Aorta (tissue), 5 donors: ENCODE measurements at regions not wholly inside any gene's neighbourhood (a gene's known extent, or its start where the extent isn't known, plus 50 kb on each side); places are given as distances from the start of the nearest gene placed in this dataset.

Source experiments
- ATAC-seq: fragments of 200-7000 bp; cut with Tn5 transposase; one replicate; pipeline ENCODE4 v1.9.1; 2022; ENCODE audit warnings: moderate library complexity; ENCODE audit not compliant: low FRiP score
- DNase-seq, 2 donors: peaks; one replicate each; pipeline ENCODE4 v3.0.0-alpha.2; 2020
- H3K27ac ChIP-seq, 2 donors: one replicate each; pipeline ENCODE4 v1.5.1; 2013; ENCODE audit warnings: low read length in 2 of 2, mild to moderate bottlenecking in 2 of 2, moderate library complexity in 2 of 2, control low read depth in 1 of 2, inconsistent platforms in 1 of 2, low read depth in 1 of 2
- H3K27me3 ChIP-seq, 2 donors: one replicate each; pipeline ENCODE4 v1.6.1; 2013; ENCODE audit warnings: control low read depth in 1 of 2, low read length in 1 of 2, mild to moderate bottlenecking in 1 of 2, moderate library complexity in 1 of 2; ENCODE audit not compliant: insufficient read depth in 2 of 2, control insufficient read depth in 1 of 2
- H3K36me3 ChIP-seq, 2 donors: one replicate each; pipeline ENCODE4 v1.6.1; 2013; ENCODE audit warnings: control low read depth in 1 of 2, low read length in 1 of 2, mild to moderate bottlenecking in 1 of 2; ENCODE audit not compliant: insufficient read depth in 2 of 2, control insufficient read depth in 1 of 2
- H3K4me1 ChIP-seq, 2 donors: one replicate each; pipeline ENCODE4 v1.6.1; 2013; ENCODE audit warnings: low read length in 2 of 2, control low read depth in 1 of 2, mild to moderate bottlenecking in 1 of 2, moderate library complexity in 1 of 2; ENCODE audit not compliant: insufficient read depth in 2 of 2, control insufficient read depth in 1 of 2
- H3K4me3 ChIP-seq, 2 donors: one replicate each; pipeline ENCODE4 v1.5.1; 2013; ENCODE audit warnings: low read length in 2 of 2, control low read depth in 1 of 2, mild to moderate bottlenecking in 1 of 2
- H3K9me3 ChIP-seq: one replicate; pipeline ENCODE4 v1.6.1; 2013; ENCODE audit warnings: mild to moderate bottlenecking, low read length; ENCODE audit not compliant: control insufficient read depth
- WGBS, 2 donors: extraction: QIAGEN DNeasy Blood & Tissue Kit; methylation state at CpG; one replicate each; pipeline ENCODE4 v1.1.7; 2013; 5-methylcytosine and 5-hydroxymethylcytosine counted together
- intact Hi-C, 2 donors: fragments of 100-400 bp; cut with DNase I; formaldehyde crosslinking; loops; one replicate each; pipeline versions ENCODE4 v1.14.2 to v1.15.0; 2022
- donor health status: healthy with polysubstance abuse.
- donor health status: Bipolar disorder and iron deficiency.
- donor health status: DM: no; HTN: no; CAD: no.
- donor health status: DM: no; HTN: no; CAD: no.
- donor health status: DM: yes; HTN: yes; CAD: no.

DNA sequence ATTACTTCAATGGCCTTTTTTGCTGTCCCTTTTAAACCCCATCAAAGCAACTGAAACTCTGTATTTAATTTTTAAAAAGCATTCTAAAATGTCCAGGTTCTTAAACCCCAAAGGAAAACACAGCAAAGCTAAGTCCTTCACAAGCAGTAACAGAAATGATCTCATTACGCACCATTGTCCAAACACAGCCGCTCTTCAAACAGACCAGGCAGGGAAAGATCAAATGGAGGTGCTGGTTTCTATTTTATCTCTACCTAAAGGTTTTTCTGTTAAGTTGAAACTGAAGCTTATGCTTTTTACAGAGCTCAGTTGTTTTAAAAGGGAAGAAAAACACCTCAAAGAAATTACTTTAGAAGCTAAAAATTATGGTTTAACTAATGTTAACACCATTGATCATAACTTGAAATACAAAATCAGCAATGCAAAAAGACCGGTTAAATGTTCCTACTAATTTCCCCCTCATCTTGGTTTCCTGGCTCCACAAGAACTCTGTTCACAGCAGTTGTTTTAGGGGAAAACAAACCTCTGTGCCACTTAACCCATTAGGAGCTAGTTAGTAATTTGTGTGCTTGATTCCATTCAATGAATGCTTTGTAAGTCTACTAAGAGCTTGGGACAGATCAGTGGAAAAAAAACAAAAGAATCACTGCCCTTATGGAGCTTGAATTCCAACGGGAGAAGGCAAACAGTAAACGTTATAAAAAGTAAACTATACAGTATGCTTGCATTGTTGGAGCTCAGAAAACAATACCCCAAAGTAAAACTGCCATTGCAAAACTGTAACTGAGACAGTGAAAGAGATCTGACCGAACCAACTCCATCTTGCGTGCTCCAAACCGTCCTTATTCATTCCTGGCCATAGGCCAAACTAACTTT, 87.4 kb downstream of the CD24 start:
- Histone ChIP-seq H3K27ac (no peak overlapping the region), H3K27me3 (no peaks in the 10 kb centered on the region), H3K9me3 (no peaks in the 10 kb centered on the region), H3K36me3 (no peaks in the 10 kb centered on the region), H3K4me3 (no peak overlapping the region), H3K4me1 (no peaks in the 10 kb centered on the region)
- no peak for ATAC-seq
- no peak for DNase-seq
- intact Hi-C loops, result no loop called here
- 43 to 49% methylated on average over 8 of the region's 8 CpGs for WGBS, 2 donors

DNA sequence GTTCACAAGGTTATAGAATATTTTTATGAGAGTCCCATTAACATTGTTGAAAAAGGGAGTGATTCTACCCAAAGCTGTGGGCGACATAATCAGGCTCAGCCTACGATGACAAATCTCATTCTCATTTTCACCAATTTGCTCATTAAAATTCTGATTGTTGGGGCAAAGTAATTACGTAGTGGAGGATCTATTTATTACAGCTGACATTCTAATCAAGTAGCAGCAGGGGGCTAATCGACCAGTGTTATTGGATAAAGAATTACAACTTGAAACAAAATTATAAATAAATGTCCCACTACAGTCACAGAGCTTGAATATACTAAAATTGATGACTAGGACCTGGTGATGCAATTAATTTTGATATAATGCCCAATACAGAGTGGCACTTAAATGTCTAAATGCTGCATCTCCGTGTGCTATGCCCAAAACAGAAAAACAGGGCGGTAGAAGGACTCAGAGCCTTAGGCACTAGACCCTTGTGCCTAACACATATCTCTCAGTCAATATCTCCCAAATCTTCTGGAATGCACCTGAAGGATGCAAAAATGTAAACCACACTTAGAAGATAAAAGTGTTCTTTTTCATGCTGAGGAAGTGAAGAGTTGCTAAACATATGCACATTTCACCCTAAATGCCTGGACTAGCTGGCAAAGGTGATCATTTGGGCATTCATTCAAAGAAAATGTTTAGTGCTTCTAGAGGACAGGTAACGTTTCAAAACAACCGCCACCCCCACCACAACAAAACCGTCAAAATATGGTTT, 88.3 kb downstream of the CD24 start:
- no peaks in the 10 kb centered on the region for H3K4me1 ChIP-seq
- H3K27me3 ChIP-seq, result no peaks in the 10 kb centered on the region
- ATAC-seq, result no peak
- intact Hi-C loops, result no loop called here
- no peak overlapping the region for H3K4me3 ChIP-seq
- H3K36me3 ChIP-seq, result no peaks in the 10 kb centered on the region
- no peak overlapping the region for H3K27ac ChIP-seq
- no peak for DNase-seq
- WGBS, 2 donors, result 43 to 44% methylated on average over 9 of the region's 9 CpGs
- H3K9me3 ChIP-seq, result no peaks in the 10 kb centered on the region

DNA sequence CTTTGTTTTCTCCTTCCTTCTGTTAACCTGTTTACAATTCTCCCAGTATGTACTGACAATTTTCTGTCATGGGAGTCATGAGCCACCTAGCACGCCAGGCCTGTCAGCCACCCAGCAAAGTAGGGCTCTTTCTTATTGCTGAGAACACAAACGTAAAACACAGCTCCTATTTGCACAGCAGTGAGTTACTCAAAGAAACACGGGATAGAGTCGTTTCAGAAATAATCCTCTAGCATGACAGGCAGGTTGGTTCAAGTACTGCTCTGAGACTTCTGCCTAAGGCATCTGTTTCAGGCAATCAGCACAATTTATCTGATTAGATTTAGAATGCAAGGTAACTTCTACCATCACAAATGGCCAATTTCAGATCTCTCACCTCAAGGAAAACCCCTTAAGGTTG, 88.8 kb downstream of the CD24 start:
- no peak overlapping the region for H3K4me3 ChIP-seq
- H3K9me3 ChIP-seq, result no peaks in the 10 kb centered on the region
- intact Hi-C loops, result no loop called here
- no peak overlapping the region for H3K27ac ChIP-seq
- DNase-seq (no peak), ATAC-seq (no peak)
- 33 to 40% methylated on average over 4 of the region's 4 CpGs for WGBS, 2 donors
- no peaks in the 10 kb centered on the region for H3K36me3 ChIP-seq
- H3K27me3 ChIP-seq, result no peaks in the 10 kb centered on the region
- no peaks in the 10 kb centered on the region for H3K4me1 ChIP-seq

DNA sequence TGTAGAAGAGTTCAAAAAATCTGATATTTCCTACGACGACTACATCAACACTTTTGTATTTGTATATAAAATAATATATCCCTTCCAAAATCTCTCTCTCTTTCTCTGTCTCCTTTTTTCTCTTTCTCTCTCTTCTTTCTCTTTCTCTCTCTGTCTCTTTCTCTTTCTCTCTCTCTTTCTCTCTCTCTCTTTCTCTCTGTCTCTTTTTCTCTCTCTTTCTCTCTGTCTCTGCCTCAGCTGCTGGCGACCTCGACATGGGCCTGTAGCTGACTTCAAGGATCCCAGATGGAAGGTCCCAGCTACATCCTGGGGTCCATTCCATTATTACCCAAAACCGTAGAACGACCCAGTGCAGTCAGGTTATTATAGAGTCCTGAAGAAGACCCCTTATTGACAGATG, 90.0 kb downstream of the CD24 start:
- ATAC-seq, result no peak
- no peak for DNase-seq
- intact Hi-C loops, result no loop called here
- Histone ChIP-seq H3K27me3 (no peaks in the 10 kb centered on the region), H3K36me3 (no peaks in the 10 kb centered on the region), H3K4me3 (no peak overlapping the region), H3K9me3 (no peaks in the 10 kb centered on the region), H3K4me1 (no peaks in the 10 kb centered on the region), H3K27ac (no peak overlapping the region)
- 79 to 80% methylated on average over 6 of the region's 6 CpGs for whole genome bisulfite sequencing, 2 donors

DNA sequence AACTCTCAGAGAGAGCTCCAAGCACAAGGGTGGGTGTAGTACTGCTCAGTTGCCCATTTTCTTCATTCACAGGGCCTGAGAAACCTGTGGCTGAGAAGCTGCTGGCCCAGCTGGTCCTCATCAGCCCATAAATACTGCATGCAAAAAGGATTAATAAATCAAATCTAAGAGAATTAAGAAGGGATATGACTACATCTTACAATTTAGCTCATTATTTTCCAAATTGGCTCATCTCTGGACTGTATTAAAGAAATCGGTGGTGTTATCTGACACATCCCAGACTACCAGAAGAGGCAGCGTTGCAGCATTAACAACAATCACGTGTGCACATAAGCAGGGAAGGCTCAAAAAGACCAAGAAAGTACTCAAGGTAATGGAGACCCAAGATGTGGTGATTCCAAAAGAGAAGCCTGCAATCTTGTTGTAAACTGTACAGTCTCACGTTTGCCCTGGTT, 90.7 kb downstream of the CD24 start:
- Histone ChIP-seq H3K4me3 (no peak overlapping the region), H3K4me1 (no peaks in the 10 kb centered on the region), H3K27me3 (no peaks in the 10 kb centered on the region), H3K36me3 (no peaks in the 10 kb centered on the region), H3K27ac (no peak overlapping the region), H3K9me3 (no peaks in the 10 kb centered on the region)
- no peak for DNase-seq
- intact Hi-C loops, result no loop called here
- 46% methylated on average over 4 of the region's 4 CpGs for WGBS, 2 donors
- ATAC-seq, result no peak

DNA sequence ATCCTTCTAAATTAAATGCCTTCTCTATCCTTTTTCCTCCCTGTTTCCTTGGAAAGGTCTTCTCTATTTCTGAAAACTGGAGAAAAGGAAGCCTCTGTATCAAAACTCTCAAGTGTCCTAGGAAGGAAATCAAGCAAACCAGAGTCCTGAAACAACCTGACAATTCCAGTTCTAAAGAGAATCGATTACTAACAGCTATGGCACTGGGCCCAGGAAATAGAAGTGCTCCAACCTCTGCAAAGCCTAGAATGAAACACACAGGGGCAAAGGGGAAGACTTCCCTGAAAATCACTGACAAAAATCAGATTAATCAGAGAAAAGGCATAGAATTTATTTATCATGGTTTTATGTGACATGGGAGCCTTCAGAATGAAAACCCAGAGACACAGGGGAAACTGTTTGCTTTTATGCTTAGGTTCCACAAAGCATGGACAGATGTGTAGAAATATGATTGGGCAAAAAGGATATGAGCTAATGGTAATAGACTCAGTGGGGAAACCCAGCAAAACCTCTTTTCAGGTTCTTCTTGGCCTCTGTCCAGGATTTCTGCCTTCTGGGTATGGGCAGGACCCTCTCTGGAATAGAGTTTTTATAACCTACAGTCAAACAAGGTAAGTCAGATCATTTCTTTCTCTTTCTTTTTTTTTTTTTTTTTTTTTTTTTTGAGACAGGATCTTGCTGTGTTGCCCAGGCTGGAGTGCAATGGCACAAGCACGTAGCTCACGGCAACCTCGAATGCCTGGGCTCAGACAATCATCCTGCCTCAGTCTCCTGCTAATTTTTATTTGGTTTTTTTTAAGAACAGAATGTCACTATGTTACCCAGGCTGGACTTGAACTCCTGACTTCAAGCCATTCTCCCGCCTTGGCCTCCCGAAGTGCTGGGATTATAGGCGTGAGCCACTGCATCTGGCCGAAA, 91.7 kb downstream of the CD24 start:
- no peak for ATAC-seq
- no peaks in the 10 kb centered on the region for H3K36me3 ChIP-seq
- no peak overlapping the region for H3K27ac ChIP-seq
- WGBS, 2 donors, result 90 to 92% methylated on average over 8 of the region's 8 CpGs
- H3K27me3 ChIP-seq, result no peaks in the 10 kb centered on the region
- DNase-seq, result no peak
- no peak overlapping the region for H3K4me3 ChIP-seq
- H3K4me1 ChIP-seq, result no peaks in the 10 kb centered on the region
- intact Hi-C loops, result no loop called here
- no peaks in the 10 kb centered on the region for H3K9me3 ChIP-seq

DNA sequence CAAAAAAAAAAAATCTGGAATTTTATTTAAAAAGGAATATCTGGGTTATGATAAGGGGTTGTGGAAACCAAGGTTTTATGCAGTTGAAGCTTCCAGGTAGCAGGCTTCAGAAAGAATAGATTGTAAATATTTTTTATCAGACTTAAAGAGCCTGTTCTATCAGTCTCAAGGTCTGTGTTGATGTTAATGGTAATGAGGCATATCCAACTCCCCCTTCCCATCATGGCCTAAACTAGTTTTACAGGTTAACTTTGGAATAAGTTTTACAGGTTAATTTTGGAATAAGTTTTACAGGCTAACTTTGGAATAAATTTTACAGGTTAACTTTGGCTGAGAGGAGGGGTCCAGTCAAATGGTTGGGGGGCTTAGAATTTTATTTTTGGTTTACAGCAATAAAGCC, 92.4 kb downstream of the CD24 start:
- no peak for DNase-seq
- no peak for ATAC-seq

DNA sequence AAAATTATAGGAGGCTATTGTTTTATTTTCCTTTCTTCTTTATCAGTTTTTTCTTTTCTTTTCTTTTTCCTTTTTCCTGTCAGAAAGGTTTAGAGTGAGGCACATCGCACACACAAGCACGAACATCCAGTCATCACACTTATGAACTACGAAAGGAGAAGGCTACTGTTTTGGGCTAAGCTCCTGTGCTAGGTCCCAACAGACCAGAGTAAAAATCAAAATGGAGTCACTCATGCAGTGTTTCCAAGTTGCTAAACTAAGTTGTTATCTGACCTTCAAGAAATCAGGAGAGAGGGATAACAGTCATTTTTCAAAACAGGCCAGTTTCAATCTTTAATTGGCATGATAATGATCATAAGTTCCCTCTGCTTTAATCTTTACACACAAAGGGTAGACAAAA, 93.6 kb downstream of the CD24 start:
- no peak for DNase-seq
- intact Hi-C loops, result no loop called here
- ATAC-seq, result no peak
- WGBS, 2 donors, result 87 to 88% methylated on average over 3 of the region's 3 CpGs
- no peak overlapping the region for H3K4me3 ChIP-seq
- H3K9me3 ChIP-seq, result peaks cover under 1% of the 10 kb centered on the region
- H3K4me1 ChIP-seq, result no peaks in the 10 kb centered on the region
- H3K27ac ChIP-seq, result no peak overlapping the region
- no peaks in the 10 kb centered on the region for H3K27me3 ChIP-seq
- no peaks in the 10 kb centered on the region for H3K36me3 ChIP-seq

More for the DNA sequence above, 92.4 kb downstream of the CD24 start:
- Histone ChIP-seq H3K27me3 (no peaks in the 10 kb centered on the region), H3K27ac (no peak overlapping the region), H3K9me3 (no peaks in the 10 kb centered on the region), H3K4me1 (no peaks in the 10 kb centered on the region), H3K4me3 (no peak overlapping the region), H3K36me3 (no peaks in the 10 kb centered on the region)
- intact Hi-C loops, result no loop called here
